NCI-H524 treated with DMSO at 0.1 percent for 48 hours (cell line): ENCODE measurements at regions not wholly inside any gene's neighbourhood (a gene's known extent, or its start where the extent isn't known, plus 50 kb on each side); places are given as distances from the start of the nearest gene placed in this dataset.

ENCODE experiments used
- DNase-seq: peaks from one replicate; lab custom pipeline; 2025; lab: John Stamatoyannopoulos, UW

GRCh38 chrX:40167850-40168479 is 70.2 kb upstream of the BCOR start:
- DNase-seq, result no peak

GRCh38 chrX:40167233-40167849 is 69.6 kb upstream of the BCOR start:
- DNase-seq, result no peak

GRCh38 chrX:40166582-40166981 is 68.8 kb upstream of the BCOR start:
- DNase-seq, result peak; percentile 59

- no peak for DNase-seq
These were observed 68.1 kb upstream of the BCOR start for GRCh38 chrX:40165861-40166260.

- DNase-seq, result no peak
These were observed 67.4 kb upstream of the BCOR start for GRCh38 chrX:40165206-40165605.

GRCh38 chrX:40164751-40165150 is 67.0 kb upstream of the BCOR start:
- no peak for DNase-seq

- DNase-seq, result no peak
These were observed 60.4 kb upstream of the BCOR start for GRCh38 chrX:40158036-40158706.

- DNase-seq, result no peak
These were observed 59.7 kb upstream of the BCOR start for GRCh38 chrX:40157228-40158035.

GRCh38 chrX:40156470-40157227 is 58.9 kb upstream of the BCOR start:
- DNase-seq, result peak; percentile 48

GRCh38 chrX:40155589-40156469 is 58.1 kb upstream of the BCOR start:
- DNase-seq, result no peak

- DNase-seq, result peak; percentile 40
These were observed 57.3 kb upstream of the BCOR start for GRCh38 chrX:40154853-40155588.

GRCh38 chrX:40154250-40154852 is 56.6 kb upstream of the BCOR start:
- DNase-seq, result peak; percentile 69

GRCh38 chrX:40153345-40154249 is 55.8 kb upstream of the BCOR start:
- no peak for DNase-seq

- no peak for DNase-seq
These were observed 55.1 kb upstream of the BCOR start for GRCh38 chrX:40152741-40153344.

- DNase-seq, result no peak
These were observed 54.5 kb upstream of the BCOR start for GRCh38 chrX:40152173-40152711.

- no peak for DNase-seq
These were observed 53.7 kb upstream of the BCOR start for GRCh38 chrX:40151211-40152172.

- no peak for DNase-seq
These were observed 52.7 kb upstream of the BCOR start for GRCh38 chrX:40150503-40150902.
